ENCODE measurements at regions not wholly inside any gene's neighbourhood (a gene's known extent, or its start where the extent isn't known, plus 50 kb on each side); places are given as distances from the start of the nearest gene placed in this dataset.

GRCh38 chr6:93721386-93722048 is 302.2 kb upstream of the EPHA7 start:
- POLR2A ChIA-PET = no interaction called here
- CTCF ChIA-PET = interaction anchor here (1.5 kb wide), 1 partner anchor 1370 kb away, joined by 5 read pairs; no protein-coding TSS in a partner anchor
- dilution Hi-C loops (cut with MboI; ENCODE audit: extremely low pct_ligation_motif_present, low sequenced_read_pairs) = no loop called here

More at GRCh38 chr6:93721386-93722048, 302.2 kb upstream of the EPHA7 start:
- Histone ChIP-seq H3K27me3 (ENCODE audit: control insufficient read depth in 2 of 2, insufficient read depth in 2 of 2, low read length in 2 of 2) (no peaks in the 10 kb centered on the region), H3K36me3 (ENCODE audit: control insufficient read depth in 2 of 2, extremely low read depth in 1 of 2, insufficient read depth in 2 of 2, low read length in 2 of 2) (no peaks in the 10 kb centered on the region), H3K9me1 (replicated peaks; ENCODE audit: control insufficient read depth, extremely low read depth, insufficient read depth, low read length) (no peaks in the 10 kb centered on the region), H3K9me3 (replicated peaks; ENCODE audit: control insufficient read depth, insufficient read depth, low read length) (no peaks in the 10 kb centered on the region), H3K4me2 (ENCODE audit: insufficient read depth, low read length) (no peak overlapping the region), H3K4me3 (replicated peaks in 1 of 3; ENCODE audit: insufficient read depth in 1 of 3, low read depth in 1 of 3, low read length in 3 of 3) (no peak overlapping the region), H3K79me2 (ENCODE audit: control insufficient read depth, insufficient read depth, low read length) (no peaks in the 10 kb centered on the region), H3K27ac (ENCODE audit: insufficient read depth, low read depth, low read length) (no peak overlapping the region), H3K9ac (replicated peaks; ENCODE audit: extremely low read depth, insufficient read depth, low read length) (no peak overlapping the region), H4K20me1 (replicated peaks; ENCODE audit: control insufficient read depth, extremely low read depth, insufficient read depth, low read length) (no peaks in the 10 kb centered on the region), H2AFZ (ENCODE audit: low read depth, low read length) (no peak overlapping the region), H3K4me1 (ENCODE audit: control insufficient read depth, extremely low read depth, insufficient read depth, low read length) (no peaks in the 10 kb centered on the region)
- FAIRE-seq = peak; percentile 24
- peak; percentile 2 for DNase-seq (ENCODE audit: low read depth, low spot score)
- intact Hi-C loops (cut with micrococcal nuclease) = loop anchor here (5.0 kb wide), 1 partner anchor 531 kb away; no protein-coding TSS in a partner anchor
- TF ChIP-seq CTCF (IDR thresholded peaks at IDR 0.05; ENCODE audit: extremely low read depth in 1 of 2, insufficient read depth in 1 of 2, low read depth in 1 of 2, low read length in 2 of 2) = peak; percentile 11 to 12
- no peak for TF ChIP-seq JUN (IDR thresholded peaks at IDR 0.05; ENCODE audit: borderline replicate concordance, insufficient read depth, insufficient read length, low read depth)
- BruUV-seq (replicated peaks) = no TSS peak
